GM12878 (cell line): ENCODE measurements at regions not wholly inside any gene's neighbourhood (a gene's known extent, or its start where the extent isn't known, plus 50 kb on each side); places are given as distances from the start of the nearest gene placed in this dataset.

Experiments used
- ATAC-seq: fragments of 200-7000 bp; cut with Tn5 transposase; 3 replicates; pipeline ENCODE4 v1.9.1; 2020; ENCODE audit warnings: mild to moderate bottlenecking, moderate library complexity
- BruUV-seq: library from RNA; stranded (reverse); fragments of 400-500 nt; replicated peaks from 2 replicates; lab custom pipeline; 2021; lab: Mats Ljungman, UMichigan
- CTCF ChIA-PET: fragments of 300-600 bp; sonication (Branson Sonifier 250); formaldehyde crosslinking; extraction: SDS; loops from one replicate; lab custom pipeline; 2021; ENCODE audit warnings: inconsistent platforms; lab: Yijun Ruan, JAX
- POLR2A ChIA-PET: fragments of 350-600 bp; formaldehyde crosslinking; extraction: SDS; loops from one replicate; lab custom pipeline; 2021; ENCODE audit warnings: inconsistent platforms; lab: Charles Lee
- RAD21 ChIA-PET: fragments of 300-600 bp; sonication (Branson Sonifier 250); formaldehyde crosslinking; loops from one replicate; lab custom pipeline; 2023; ENCODE audit warnings: antibody characterized with exemption; ENCODE audit not compliant: unreplicated experiment; lab: Charles Lee
- SMC1A ChIA-PET: fragments of 300-600 bp; sonication (Branson Sonifier 250); formaldehyde crosslinking; loops from one replicate; lab custom pipeline; 2023; ENCODE audit not compliant: unreplicated experiment, uncharacterized antibody; lab: Charles Lee
- DNase-seq: peaks from one replicate; pipeline ENCODE4 v3.0.0-alpha.2; 2011; ENCODE audit warnings: low read depth, low spot score
- FAIRE-seq: peaks from 3 replicates; lab custom pipeline; 2011; peaks lifted over from hg19 to GRCh38; lab: Jason Lieb, UNC
- H2AFZ ChIP-seq: 2 replicates; pipeline ENCODE4 v1.6.0; 2011; ENCODE audit warnings: low read depth, low read length, control low read depth; ENCODE audit not compliant: control insufficient read depth
- H3K27ac ChIP-seq: 2 replicates; pipeline ENCODE4 v1.5.1; 2011; ENCODE audit warnings: control low read depth; ENCODE audit not compliant: control insufficient read depth, insufficient read depth
- H3K27me3 ChIP-seq, 2 experiments: replicated peaks in 1 of 2; 2 replicates each; pipeline versions ENCODE4 v1.6.0 to v1.6.1; 2011; ENCODE audit warnings: low read length in 1 of 2; ENCODE audit not compliant: control insufficient read depth in 2 of 2, insufficient read depth in 2 of 2
- H3K36me3 ChIP-seq, 2 experiments: 2 replicates each; pipeline ENCODE4 v1.5.1; 2011; ENCODE audit warnings: low read length in 1 of 2; ENCODE audit not compliant: control insufficient read depth in 2 of 2, insufficient read depth in 2 of 2
- H3K4me1 ChIP-seq: 2 replicates; pipeline ENCODE4 v1.6.1; 2011; ENCODE audit warnings: mild to moderate bottlenecking, low read length, moderate library complexity, mixed read lengths; ENCODE audit not compliant: control insufficient read depth, insufficient read depth
- H3K4me2 ChIP-seq: 2 replicates; pipeline ENCODE4 v1.6.0; 2011; ENCODE audit warnings: control low read depth; ENCODE audit not compliant: control insufficient read depth, insufficient read depth
- H3K4me3 ChIP-seq: fragments of 200-600 bp; sonication (generic); 2 replicates; pipeline ENCODE4 v1.5.1; 2016
- H3K79me2 ChIP-seq: 2 replicates; pipeline ENCODE4 v1.6.0; 2011; ENCODE audit warnings: low read length; ENCODE audit not compliant: control insufficient read depth, insufficient read depth
- H3K9ac ChIP-seq: 2 replicates; pipeline ENCODE4 v1.8.0; 2011; ENCODE audit warnings: low read length, control low read depth, mixed read lengths; ENCODE audit not compliant: control insufficient read depth, insufficient read depth
- H3K9me3 ChIP-seq: replicated peaks from 3 replicates; pipeline ENCODE4 v1.5.1; 2011; ENCODE audit warnings: mild to moderate bottlenecking, low read length; ENCODE audit not compliant: control insufficient read depth, insufficient read depth
- H4K20me1 ChIP-seq: 2 replicates; pipeline ENCODE4 v1.6.0; 2011; ENCODE audit not compliant: control insufficient read depth, insufficient read depth
- LARP7 ChIP-seq: fragments of 450-650 bp; IDR thresholded peaks from 2 replicates; pipeline ENCODE4 v1.6.1; 2017; ENCODE audit warnings: mild to moderate bottlenecking
- NFIC ChIP-seq: IDR thresholded peaks from 2 replicates; pipeline ENCODE4 v1.6.1; 2012; ENCODE audit warnings: low read depth, mild to moderate bottlenecking, inconsistent platforms, low read length, moderate library complexity
- SKIL ChIP-seq: fragments of 450-650 bp; IDR thresholded peaks from 2 replicates; pipeline ENCODE4 v1.6.1; 2017; ENCODE audit warnings: mild to moderate bottlenecking, low read depth, inconsistent platforms; ENCODE audit not compliant: poor library complexity, severe bottlenecking
- STAT3 ChIP-seq: IDR thresholded peaks from 2 replicates; pipeline ENCODE4 v1.6.1; 2011; ENCODE audit warnings: low read depth, low read length, improper control_type of control experiment
- in situ Hi-C: fragments of 300-500 bp; cut with MboI; formaldehyde crosslinking; loops from 9 replicates; pipeline ENCODE4 v1.14.3; 2018; ENCODE audit warnings: mixed read lengths
- intact Hi-C: fragments of 100-400 bp; cut with micrococcal nuclease; formaldehyde crosslinking; loops from one replicate; pipeline ENCODE4 v1.14.2; 2022; ENCODE audit not compliant: unreplicated experiment
- TF ChIP-seq, protein P1 (sequence below): fragments of 150-350 bp; IDR thresholded peaks from 2 replicates; pipeline ENCODE4 v1.6.1; 2014; ENCODE audit warnings: mild to moderate bottlenecking, low read depth, low read length

DNA sequence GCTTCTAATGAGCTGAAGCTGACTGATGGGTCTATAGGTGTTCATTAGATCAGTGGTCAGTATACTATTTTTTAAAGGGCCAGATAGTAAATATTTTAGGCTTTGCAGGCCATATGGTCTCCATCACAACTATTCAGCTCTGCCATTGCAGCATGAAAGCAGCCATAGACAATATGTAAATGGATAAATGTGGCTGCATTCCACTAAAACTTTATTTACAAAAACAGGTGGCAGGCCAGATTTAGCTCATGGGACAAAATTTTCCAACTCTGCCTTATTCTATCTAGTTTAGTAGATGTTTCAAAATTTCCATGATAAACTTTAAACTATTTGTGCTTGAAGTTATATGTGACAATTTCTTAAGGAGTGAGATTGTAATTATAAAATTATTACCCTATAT lies 339.3 kb downstream of the ABCC12 start:
- no peaks in the 10 kb centered on the region for H3K9me3 ChIP-seq

More for the DNA sequence above, 339.3 kb downstream of the ABCC12 start:
- Histone ChIP-seq H4K20me1 (no peaks in the 10 kb centered on the region), H3K4me1 (no peaks in the 10 kb centered on the region), H3K4me3 (no peak overlapping the region), H3K27me3 (no peaks in the 10 kb centered on the region), H3K79me2 (no peaks in the 10 kb centered on the region), H3K9ac (no peak overlapping the region), H3K27ac (no peak overlapping the region), H2AFZ (no peak overlapping the region), H3K4me2 (no peak overlapping the region), H3K36me3 (no peaks in the 10 kb centered on the region)
- TF ChIP-seq STAT3: no peak
- TF ChIP-seq NFIC: no peak
- no peak for TF ChIP-seq LARP7
- TF ChIP-seq, protein P1, sequence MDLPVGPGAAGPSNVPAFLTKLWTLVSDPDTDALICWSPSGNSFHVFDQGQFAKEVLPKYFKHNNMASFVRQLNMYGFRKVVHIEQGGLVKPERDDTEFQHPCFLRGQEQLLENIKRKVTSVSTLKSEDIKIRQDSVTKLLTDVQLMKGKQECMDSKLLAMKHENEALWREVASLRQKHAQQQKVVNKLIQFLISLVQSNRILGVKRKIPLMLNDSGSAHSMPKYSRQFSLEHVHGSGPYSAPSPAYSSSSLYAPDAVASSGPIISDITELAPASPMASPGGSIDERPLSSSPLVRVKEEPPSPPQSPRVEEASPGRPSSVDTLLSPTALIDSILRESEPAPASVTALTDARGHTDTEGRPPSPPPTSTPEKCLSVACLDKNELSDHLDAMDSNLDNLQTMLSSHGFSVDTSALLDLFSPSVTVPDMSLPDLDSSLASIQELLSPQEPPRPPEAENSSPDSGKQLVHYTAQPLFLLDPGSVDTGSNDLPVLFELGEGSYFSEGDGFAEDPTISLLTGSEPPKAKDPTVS: no peak
- TF ChIP-seq SKIL: no peak
- SMC1A ChIA-PET: no interaction called here
- RAD21 ChIA-PET: no interaction called here
- FAIRE-seq (no peak), DNase-seq (no peak), ATAC-seq (no peak)
- in situ Hi-C loops (no loop called here), intact Hi-C loops (no loop called here)
- POLR2A ChIA-PET: no interaction called here
- BruUV-seq: no TSS peak
- CTCF ChIA-PET: no interaction called here
